DMS 273 (cell line): ENCODE measurements at regions not wholly inside any gene's neighbourhood (a gene's known extent, or its start where the extent isn't known, plus 50 kb on each side); places are given as distances from the start of the nearest gene placed in this dataset.
"Not testable (repeated sequence)": the region's sequence is repeated elsewhere in the genome, so short reads cannot be mapped to it uniquely, and the experiment has no call there.

Experiments
- DNase-seq: peaks from one replicate; lab custom pipeline; 2025; ENCODE audit not compliant: unreplicated experiment; lab: John Stamatoyannopoulos, UW

- DNase-seq = peak; percentile 98
These were observed 185.2 kb downstream of the SHOX2 start for GRCh38 chr3:157920822-157921700.

GRCh38 chr3:157919319-157919887, 186.8 kb downstream of the SHOX2 start:
- no peak for DNase-seq

- no peak for DNase-seq
These were observed 187.8 kb downstream of the SHOX2 start for GRCh38 chr3:157918402-157918801.

- DNase-seq = no peak
These were observed 189.5 kb downstream of the SHOX2 start for GRCh38 chr3:157916672-157917071.

GRCh38 chr3:157914882-157915281, 191.3 kb downstream of the SHOX2 start:
- DNase-seq = peak; percentile 50

- peak; percentile 90 for DNase-seq
These were observed 192.5 kb downstream of the SHOX2 start for GRCh38 chr3:157913741-157914150.

- no peak for DNase-seq
These were observed 193.4 kb downstream of the SHOX2 start for GRCh38 chr3:157912514-157913451.

- DNase-seq = peak; percentile 49
These were observed 199.6 kb downstream of the SHOX2 start for GRCh38 chr3:157906627-157907026.

GRCh38 chr3:157905885-157906284, 200.3 kb downstream of the SHOX2 start:
- no peak for DNase-seq

GRCh38 chr3:157902680-157903079, 203.5 kb downstream of the SHOX2 start:
- DNase-seq = not testable (repeated sequence)

GRCh38 chr3:157888040-157888439, 218.2 kb downstream of the SHOX2 start:
- peak; percentile 25 for DNase-seq

GRCh38 chr3:157876556-157876955, 229.7 kb downstream of the SHOX2 start:
- DNase-seq = peak; percentile 35

- peak; percentile 81 for DNase-seq
These were observed 233.3 kb downstream of the SHOX2 start for GRCh38 chr3:157872902-157873301.

- peak; percentile 76 for DNase-seq
These were observed 234.3 kb downstream of the SHOX2 start for GRCh38 chr3:157871838-157872460.

GRCh38 chr3:157871248-157871647, 235.0 kb downstream of the SHOX2 start:
- DNase-seq = no peak

GRCh38 chr3:157868946-157869345, 237.3 kb downstream of the SHOX2 start:
- no peak for DNase-seq

- DNase-seq = no peak
These were observed 238.0 kb downstream of the SHOX2 start for GRCh38 chr3:157868196-157868595.

GRCh38 chr3:157865352-157866000, 240.7 kb downstream of the SHOX2 start:
- DNase-seq = peak; percentile 81

GRCh38 chr3:157861076-157861765, 245.0 kb downstream of the SHOX2 start:
- no peak for DNase-seq

GRCh38 chr3:157859541-157859940, 246.7 kb downstream of the SHOX2 start:
- no peak for DNase-seq
